GM19023 (cell line): ENCODE measurements at regions not wholly inside any gene's neighbourhood (a gene's known extent, or its start where the extent isn't known, plus 50 kb on each side); places are given as distances from the start of the nearest gene placed in this dataset.
"Not testable (repeated sequence)": the region's sequence is repeated elsewhere in the genome, so short reads cannot be mapped to it uniquely, and the experiment has no call there.

Experiments used
- ATAC-seq: cut with Tn5 transposase; IDR thresholded peaks from one replicate; pipeline ENCODE4 v1.9.1; 2021; ENCODE audit warnings: mild to moderate bottlenecking, moderate library complexity; ENCODE audit not compliant: unreplicated experiment

- ATAC-seq = no peak
Measured at GRCh38 chr1:90864681-90865080, 147.6 kb upstream of the BARHL2 start.

DNA sequence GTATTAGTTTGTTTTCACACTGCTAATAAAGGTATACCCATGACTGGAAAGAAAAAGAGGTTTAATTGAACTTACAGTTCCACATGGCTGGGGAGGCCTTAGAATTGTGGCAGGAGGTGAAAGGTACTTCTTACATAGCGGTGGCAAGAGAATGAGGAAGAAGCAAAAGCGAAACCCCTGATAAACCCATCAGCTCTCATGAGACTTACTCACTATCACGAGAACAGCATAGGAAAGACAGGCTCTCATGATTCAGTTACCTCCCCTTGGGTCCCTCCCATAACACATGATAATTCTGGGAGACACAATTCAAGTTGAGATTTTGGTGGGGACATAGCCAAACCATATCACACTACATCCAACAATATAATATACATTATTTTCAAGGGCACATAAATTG is 145.7 kb upstream of the BARHL2 start:
- ATAC-seq = no peak

DNA sequence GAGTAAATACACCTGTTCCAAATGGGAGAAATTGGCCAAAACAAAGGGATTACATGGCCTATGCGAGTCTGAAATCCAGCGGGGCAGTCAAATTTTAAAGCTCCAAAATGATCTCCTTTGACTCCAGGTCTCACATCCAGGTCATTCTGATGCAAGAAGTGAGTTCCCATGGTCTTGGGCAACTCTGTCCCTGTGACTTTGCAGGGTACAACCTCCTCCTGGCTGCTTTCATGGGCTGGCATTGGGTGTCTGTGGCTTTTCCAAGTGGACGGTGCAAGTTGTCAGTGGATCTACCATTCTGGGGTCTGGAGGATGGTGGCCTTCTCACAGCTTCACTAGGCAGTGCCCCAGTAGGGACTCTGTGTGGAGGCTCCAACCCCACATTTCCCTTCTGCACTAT is 144.3 kb upstream of the BARHL2 start:
- ATAC-seq = not testable (repeated sequence)

DNA sequence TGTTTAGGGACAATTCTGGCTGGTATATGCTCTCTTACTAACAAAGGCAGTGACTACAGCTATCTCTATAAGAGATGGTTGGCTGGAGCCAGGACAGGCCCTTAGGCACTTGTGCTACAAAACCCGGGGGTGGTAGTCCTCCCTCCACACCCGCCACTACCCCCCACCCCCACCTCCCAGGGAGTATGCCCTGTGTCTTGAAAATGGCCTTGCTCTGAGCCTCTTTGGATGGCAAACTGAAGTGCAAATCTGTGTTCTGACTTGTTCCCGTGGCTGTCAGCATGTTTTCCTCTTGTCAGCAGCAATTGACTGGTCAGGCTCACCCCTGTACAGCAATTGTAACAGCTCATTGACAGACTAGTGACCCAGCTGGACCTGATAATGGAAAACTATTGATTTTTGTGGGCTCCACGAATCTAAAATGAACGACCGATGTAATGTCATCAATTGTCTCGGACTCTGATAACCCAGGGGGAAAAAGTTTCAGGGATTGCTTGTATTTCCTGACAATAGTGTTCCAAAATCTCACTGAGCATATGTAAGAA is 139.4 kb upstream of the BARHL2 start:
- ATAC-seq = no peak

DNA sequence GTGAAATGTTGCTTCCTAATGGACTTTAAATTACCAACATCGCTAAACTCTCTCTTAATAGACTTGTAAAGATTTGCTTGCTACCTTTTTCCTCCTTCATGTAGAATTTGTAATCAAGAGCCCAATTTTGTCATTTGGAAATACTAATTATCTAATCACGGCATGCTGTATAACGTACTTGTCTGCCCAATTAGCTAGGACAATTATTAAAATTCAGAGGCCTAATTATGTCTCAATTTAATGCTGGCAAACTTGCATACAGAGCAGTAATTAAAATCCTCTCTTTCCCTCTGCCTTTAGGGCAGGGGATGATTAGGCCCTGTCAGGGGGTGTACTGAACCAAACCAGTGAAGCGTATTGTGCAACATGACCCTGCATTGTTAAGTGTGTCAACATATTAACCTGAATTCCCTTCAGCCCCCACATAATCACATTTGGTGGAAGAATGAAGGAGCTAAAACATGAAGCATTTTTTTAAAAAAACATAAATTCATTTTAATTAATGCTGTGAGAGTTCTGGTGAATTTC is 137.4 kb upstream of the BARHL2 start:
- no peak for ATAC-seq

- ATAC-seq = no peak
Measured at GRCh38 chr1:90851711-90852050, 134.6 kb upstream of the BARHL2 start.

DNA sequence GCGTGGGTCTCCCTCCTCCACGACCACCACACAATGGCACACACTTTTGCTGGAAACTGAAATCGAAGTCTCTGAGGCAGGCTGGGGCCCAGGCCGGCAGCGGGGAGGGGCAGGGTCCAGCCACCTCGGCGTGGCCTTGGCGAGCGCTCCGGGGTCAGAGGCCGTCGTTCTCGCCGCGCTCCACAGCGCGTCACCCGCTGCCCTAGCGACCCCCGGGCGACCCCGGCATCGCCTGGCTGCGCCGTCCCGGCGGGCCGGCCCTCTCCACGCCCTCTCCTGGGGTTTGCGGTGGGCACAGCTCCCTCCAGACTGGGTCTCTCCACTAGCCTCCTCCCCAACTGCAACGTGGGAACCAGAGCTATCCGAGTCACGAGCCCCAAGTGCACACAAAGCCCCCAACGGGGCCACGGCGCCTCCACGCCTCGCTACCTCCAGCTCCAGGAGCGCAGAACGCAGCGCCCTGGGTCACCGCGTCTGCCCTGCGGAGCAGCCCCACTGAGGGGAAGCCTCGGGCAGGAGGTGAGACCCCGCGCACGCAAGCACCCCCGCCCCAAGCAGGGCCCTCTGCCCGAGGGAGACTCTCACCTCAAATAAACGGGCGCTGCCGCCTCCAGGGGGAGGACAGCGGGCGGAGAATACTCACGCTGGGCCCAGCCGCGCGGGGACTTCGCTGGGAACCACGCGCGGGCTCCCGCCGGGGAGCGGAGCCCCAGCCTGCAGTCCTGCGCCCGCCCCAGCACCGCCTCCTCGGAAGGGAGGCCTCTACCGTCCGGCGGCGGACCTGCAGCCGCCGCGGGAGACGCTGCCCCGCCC is 134.0 kb upstream of the BARHL2 start:
- peak; percentile 98 for ATAC-seq

- no peak for ATAC-seq
Measured at GRCh38 chr1:90850181-90850897, 133.2 kb upstream of the BARHL2 start.

DNA sequence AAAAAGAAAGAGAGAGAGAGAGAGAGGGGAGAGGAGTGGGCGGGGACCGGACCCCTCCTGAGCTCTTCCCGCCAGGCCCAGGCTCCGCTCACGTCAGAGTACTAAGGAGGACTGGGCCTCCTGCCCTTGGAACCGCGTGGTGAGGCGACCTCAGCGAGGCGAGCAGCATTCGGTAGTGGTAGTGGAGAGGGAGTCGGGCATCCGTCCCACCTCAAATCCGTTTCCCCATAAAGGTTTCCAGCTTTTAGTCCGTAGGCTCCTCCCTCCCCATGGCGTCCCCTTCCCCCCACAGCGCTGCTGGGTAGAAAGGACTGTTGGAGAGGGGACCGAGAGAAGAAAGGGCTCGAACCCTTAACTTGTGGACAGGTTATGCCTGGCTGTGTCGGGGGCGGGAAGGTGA is 124.4 kb upstream of the BARHL2 start:
- no peak for ATAC-seq

DNA sequence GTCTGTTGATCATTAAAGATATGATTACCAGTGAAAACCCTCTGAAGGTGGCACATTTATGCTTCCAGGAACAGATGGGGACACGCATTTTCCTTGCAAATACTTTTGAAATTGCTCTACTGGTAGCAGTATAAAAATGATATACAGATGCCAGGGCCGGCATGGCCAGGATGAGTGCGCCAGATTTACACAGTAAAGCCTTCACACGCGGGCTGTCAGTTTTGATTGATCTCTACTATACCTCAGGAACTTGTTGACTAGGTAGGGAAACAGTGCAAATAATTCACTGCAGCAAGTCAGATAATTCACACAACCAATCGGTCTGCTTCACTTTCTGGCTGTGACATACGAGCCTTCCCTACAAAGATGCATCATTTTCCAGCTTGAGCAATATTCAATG is 123.2 kb upstream of the BARHL2 start:
- ATAC-seq = no peak

DNA sequence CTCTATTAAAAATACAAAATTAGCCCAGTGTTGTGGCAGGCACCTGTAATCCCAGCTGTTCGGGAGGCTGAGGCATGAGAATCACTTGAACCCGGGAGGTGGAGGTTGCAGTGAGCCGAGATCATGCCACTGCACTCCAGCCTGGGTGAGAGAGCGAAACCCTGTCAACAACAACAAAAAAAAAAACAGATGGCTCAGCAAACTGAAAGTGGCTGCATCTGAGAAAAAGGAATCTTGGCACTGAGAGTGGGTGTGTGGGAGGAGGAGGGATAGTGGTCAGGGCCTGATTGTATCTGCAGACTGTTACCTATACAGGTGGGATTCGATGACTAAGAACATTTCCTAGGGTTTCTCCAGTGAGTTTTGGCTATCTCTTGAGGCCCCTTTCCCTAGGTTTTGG is 122.2 kb upstream of the BARHL2 start:
- no peak for ATAC-seq

- no peak for ATAC-seq
Measured at GRCh38 chr1:90838720-90839119, 121.6 kb upstream of the BARHL2 start.

DNA sequence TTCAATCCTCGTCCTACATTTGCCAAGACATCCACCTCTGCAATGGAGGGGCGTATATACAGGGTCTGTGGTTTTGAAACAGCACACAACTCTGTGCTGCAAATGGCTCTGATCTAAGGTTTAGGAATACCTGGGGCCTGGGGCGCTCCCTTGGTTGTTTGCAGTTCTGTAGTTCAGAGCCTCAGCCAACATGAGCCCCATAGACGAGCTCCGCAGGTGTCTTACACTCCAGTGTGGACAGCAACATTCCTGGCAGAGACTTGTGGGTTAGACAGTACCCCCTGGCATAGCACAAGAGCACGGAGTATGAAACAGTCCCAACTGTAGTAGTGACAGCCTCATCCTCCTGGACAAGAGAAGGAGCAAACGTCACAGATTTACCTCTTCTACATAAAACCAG is 120.3 kb upstream of the BARHL2 start:
- no peak for ATAC-seq

GRCh38 chr1:90836345-90836679 is 119.2 kb upstream of the BARHL2 start:
- ATAC-seq = no peak

DNA sequence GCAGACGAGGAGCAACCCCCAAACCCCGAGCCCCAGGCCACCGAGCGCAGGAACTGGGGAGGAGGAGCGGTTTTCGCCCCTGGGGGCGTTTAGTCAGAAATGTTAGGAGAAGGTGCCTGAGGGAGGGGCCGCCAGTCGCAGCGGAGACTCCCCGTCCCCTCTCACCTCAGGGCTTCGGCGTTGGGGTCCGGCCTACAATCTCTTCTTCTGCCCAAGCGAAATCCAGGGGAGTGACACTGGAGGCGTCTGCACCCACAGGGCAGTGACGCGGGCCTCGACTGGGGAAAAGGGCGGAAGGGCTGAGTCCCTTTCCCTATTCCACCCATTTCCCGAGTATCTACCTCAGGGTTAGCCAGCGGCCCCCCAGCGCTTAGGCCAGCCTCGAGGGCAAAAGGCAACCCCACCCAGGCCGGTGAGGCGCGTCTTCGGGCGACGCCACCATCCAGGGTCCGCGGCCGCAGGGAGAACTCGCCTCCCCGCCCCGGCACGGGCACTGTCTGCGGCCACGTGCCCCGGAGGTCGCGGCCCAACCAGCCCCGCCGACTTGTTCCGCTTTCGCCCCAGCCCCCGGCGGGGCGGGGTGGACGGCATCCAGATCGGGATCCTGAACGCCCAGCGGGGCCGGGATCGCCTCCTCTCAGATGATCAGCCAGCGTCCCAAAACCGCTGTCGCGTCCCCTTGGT is 118.7 kb upstream of the BARHL2 start:
- ATAC-seq = no peak

DNA sequence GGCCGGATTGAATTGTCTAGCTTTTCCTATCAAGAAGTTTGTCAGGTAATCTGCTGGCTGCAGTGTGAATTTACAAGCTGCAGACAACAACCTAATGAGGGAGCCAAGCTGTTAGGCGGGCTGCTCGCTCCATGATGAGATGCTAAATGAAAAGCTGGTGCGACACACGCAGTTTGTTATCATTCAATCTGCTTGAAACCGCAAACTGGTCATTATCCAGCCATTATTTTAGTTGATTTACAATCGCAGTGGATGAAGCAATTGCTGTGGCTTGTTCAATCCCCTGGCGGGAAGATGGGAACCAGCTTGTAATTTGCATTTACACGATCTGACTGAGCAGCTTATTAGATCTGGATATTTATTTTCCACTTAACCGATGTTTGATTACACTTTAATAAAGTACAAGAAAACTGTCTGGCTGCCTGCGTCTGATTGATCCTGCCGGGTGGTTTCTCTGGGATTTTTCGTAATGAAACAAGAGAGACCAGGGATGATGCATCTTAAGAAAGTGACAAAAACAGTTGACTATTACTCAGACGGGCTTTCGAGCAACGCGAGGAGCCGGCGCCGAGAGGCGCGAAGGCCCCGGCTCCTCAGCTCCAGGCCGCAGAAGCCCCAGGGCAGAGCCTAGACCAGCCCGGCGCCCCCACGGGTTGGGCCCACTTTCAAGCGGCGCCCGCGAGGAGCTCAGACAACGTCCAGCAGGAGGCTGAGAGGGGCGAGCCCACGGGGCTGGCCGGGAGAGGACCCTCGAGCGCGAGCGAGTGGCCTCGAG is 118.0 kb upstream of the BARHL2 start:
- ATAC-seq = no peak

DNA sequence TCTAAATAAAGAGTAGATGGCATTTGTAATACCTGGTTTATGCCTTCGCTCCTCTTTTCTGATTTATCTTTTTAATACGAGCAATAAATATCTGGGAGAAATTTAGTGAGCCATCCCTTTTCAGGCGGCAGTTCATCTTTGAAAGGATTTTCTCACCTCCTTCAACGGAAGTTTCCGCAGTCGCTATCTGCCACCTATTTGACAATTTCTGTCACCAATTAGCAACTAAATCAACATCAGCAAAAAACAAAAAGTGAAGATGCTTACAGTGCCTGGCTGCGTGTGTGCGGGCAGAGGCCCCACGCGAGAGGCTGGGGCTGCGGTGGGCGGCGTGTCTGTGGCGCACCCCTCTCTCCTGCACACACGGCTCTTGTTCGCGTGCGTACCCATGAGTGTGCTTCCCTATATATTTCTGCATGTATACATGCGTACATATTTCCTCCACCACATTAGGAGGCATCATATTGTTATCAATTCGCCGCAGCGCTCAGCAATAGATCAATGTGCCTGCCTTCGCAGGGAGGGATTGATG is 117.3 kb upstream of the BARHL2 start:
- ATAC-seq = no peak

DNA sequence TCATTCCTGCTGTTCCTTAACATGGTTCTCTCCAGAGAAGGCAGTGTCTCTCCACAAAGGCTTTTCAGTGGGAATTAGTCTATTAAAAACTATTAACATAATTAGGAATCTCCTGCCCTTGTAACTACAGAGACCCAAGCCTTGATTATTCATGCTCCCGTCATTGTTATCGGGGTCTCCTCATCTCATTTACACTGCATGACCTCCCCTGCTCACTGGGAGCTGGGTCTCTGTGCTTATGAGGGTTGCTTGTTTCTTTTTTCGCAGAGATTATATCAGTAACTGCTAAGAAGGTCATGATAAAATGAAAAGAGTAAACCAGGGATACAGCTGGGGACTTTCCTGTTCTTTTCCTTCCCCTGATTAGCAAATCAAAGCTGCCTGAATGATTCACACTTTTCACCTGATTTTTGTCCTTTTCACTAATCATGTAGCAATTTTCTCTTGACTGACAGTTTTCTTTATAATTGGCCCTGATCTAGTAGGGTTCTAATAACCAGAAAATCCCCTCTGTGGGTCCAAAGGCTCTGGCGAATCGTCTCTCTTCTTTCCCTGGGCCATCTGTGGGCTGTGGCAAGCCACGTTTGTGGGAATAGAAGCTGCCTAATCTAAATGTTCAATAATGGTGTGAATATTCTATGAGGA is 116.5 kb upstream of the BARHL2 start:
- no peak for ATAC-seq

DNA sequence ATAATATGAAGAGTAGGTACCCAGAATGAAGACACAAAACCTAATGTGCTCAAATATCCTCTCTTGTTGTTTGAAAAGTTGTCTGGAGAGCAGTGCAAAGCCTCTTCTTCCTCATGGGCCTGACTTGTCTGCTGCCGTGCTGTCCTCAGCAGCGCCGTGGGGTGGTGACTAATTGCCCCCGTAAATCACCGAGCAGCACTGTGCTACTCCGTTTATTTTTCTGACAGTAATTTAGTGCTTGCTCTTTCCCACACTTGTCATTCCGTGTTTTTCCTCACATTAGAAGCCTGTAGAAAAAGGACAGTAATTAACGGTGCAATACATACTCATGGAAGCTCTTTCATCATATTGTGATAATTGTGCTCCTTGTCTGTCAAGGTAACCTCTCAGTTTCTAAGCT is 114.8 kb upstream of the BARHL2 start:
- ATAC-seq = no peak

DNA sequence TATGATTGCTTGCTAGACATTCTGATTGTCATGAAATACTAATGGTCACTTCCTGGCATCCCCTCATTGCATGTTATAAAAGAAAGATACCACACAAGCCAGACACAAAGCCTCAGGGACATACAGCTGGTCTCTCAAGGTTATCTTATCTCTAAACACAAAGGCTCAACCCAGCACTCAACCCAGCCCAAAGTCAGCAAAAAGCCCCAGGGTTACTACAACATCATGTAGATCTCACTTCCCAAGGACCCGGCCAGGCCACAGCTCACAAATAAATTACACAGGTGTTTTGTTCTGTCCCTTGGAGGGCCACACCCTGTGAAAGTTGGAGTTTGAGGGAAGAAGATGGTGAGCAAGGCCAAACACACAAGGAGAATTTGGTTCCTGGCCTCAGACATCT is 109.7 kb upstream of the BARHL2 start:
- no peak for ATAC-seq
